ENCODE measurements at regions not wholly inside any gene's neighbourhood (a gene's known extent, or its start where the extent isn't known, plus 50 kb on each side); places are given as distances from the start of the nearest gene placed in this dataset.

- TF ChIP-seq CTCF (IDR thresholded peaks at IDR 0.05 in 4 of 5, conservative IDR thresholded peaks at IDR 0.05 in 1 of 5) (no peak), POLR2A (IDR thresholded peaks at IDR 0.05) (no peak)
Measured at GRCh38 chr13:22487932-22488331, 692.8 kb upstream of the SGCG start.

Measured in gastrocnemius medialis (tissue), 4 donors.